ENCODE measurements at regions not wholly inside any gene's neighbourhood (a gene's known extent, or its start where the extent isn't known, plus 50 kb on each side); places are given as distances from the start of the nearest gene placed in this dataset.
"Not testable (repeated sequence)": the region's sequence is repeated elsewhere in the genome, so short reads cannot be mapped to it uniquely, and the experiment has no call there.

DNA sequence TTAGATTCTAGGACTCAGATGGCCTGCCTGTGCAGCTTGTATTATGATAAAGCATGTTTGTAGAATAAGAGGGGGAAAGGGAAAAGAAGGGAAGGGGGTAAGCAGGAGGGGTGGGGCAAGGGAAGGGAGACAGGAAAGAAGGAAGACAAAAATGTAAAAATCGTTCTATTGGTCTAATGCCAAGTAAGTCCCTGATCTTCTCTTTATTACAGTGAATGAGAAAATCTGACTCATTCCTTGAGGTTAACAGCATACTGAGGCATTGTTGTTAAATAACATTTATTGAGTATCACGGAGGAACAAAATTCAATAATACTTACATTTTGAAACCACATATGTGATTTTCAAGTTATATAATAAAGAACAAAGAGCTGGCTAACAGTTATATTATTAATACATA lies 1534.7 kb downstream of the OLFM4 start:
- Mint-ChIP-seq H3K27me3 (ENCODE audit: low read depth) (no peaks in the 10 kb centered on the region), H3K4me1 (ENCODE audit: low read depth) (no peaks in the 10 kb centered on the region), H3K36me3 (ENCODE audit: low read depth) (no peaks in the 10 kb centered on the region), H3K9me3 (peaks cover 20% of the 10 kb centered on the region), H3K4me3 (no peak overlapping the region), H3K27ac (no peak overlapping the region)
- DNase-seq (ENCODE audit: low spot score) = no peak

DNA sequence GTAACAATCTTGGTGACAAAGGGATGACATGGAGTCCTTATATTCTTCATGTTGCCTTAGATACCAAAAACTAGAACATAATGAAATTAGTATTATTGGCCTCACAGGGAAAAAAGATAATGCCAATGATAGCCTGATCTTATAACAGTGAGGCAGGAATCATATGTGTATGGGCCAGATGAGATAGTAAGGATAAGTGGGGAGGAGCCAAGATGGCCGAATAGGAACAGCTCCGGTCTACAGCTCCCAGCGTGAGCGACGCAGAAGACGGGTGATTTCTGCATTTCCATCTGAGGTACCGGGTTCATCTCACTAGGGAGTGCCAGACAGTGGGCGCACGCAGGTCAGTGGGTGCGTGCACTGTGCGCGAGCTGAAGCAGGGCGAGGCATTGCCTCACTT lies 1543.4 kb downstream of the OLFM4 start:
- H3K36me3 Mint-ChIP-seq (ENCODE audit: low read depth); H3K27me3 Mint-ChIP-seq (ENCODE audit: low read depth); H3K27ac Mint-ChIP-seq; H3K4me1 Mint-ChIP-seq (ENCODE audit: low read depth); H3K4me3 Mint-ChIP-seq; DNase-seq (ENCODE audit: low spot score): not testable (repeated sequence)
- peaks cover 53% of the 10 kb centered on the region for H3K9me3 Mint-ChIP-seq

DNA sequence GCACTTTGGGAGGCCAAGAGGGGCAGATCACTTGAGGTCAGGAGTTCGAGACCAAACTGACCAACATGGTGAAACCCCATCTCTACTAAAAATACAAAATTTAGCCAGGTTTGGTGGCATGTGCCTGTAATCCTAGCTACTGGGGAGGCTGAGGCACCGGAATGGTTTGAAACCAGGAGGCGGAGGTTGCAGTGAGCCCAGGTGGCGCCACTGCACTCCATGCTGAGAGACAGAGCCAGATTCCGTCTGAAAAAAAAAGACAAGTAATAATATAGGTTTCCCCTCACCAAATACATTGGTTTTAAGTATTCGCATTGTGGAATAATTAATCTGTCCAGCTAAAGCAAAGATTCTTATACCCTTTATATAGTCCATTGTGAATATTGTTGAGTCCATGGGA lies 1544.6 kb downstream of the OLFM4 start:
- Mint-ChIP-seq H3K4me1 (ENCODE audit: low read depth) (no peaks in the 10 kb centered on the region), H3K4me3 (no peak overlapping the region), H3K27ac (no peak overlapping the region), H3K36me3 (ENCODE audit: low read depth) (no peaks in the 10 kb centered on the region), H3K27me3 (ENCODE audit: low read depth) (no peaks in the 10 kb centered on the region), H3K9me3 (peaks cover 58% of the 10 kb centered on the region)
- no peak for DNase-seq (ENCODE audit: low spot score)

DNA sequence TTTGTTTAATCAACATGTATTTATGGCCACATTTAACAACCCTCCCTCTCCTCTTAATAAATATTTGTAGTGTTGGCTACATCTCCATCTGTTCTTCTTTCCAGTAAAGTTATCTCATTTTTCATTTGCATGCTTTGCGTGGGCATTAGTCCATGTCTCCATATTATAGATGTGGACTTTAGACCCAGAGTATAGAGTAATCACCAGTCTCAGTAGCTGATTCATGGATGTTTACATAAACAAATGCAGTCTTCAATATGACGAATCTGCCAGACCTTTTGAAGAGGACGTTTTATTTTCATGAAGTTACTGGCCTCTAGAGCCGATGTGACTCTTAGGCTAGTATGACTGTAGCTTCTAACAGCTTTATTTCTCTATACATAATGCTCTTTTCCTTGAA lies 1546.2 kb downstream of the OLFM4 start:
- Mint-ChIP-seq H3K9me3 (peaks cover 42% of the 10 kb centered on the region), H3K27ac (no peak overlapping the region), H3K27me3 (ENCODE audit: low read depth) (no peaks in the 10 kb centered on the region), H3K4me3 (no peak overlapping the region), H3K36me3 (ENCODE audit: low read depth) (no peaks in the 10 kb centered on the region), H3K4me1 (ENCODE audit: low read depth) (no peaks in the 10 kb centered on the region)
- DNase-seq (ENCODE audit: low spot score) = no peak

DNA sequence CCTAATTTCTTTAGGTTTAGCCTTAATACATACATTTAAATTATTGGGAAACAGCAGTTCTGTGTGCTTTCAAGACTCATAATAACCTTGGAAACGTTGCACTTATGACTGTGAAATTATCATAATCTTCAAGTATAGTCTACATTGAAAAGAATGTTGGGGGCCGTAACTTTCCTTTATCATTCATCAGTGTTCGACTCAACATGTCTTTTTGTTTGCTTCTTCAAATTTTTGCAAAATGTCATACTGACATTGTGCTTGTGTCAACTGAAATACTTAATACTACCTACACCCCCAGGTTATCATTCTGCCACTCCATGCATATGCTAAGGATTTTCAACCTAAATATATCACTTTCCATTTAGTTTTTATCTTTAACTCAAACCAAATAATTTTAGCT lies 1562.9 kb downstream of the OLFM4 start:
- Mint-ChIP-seq H3K4me3 (no peak overlapping the region), H3K9me3 (peaks cover 41% of the 10 kb centered on the region), H3K4me1 (ENCODE audit: low read depth) (no peaks in the 10 kb centered on the region), H3K27ac (no peak overlapping the region), H3K27me3 (ENCODE audit: low read depth) (no peaks in the 10 kb centered on the region), H3K36me3 (ENCODE audit: low read depth) (no peaks in the 10 kb centered on the region)
- DNase-seq (ENCODE audit: low spot score) = no peak

DNA sequence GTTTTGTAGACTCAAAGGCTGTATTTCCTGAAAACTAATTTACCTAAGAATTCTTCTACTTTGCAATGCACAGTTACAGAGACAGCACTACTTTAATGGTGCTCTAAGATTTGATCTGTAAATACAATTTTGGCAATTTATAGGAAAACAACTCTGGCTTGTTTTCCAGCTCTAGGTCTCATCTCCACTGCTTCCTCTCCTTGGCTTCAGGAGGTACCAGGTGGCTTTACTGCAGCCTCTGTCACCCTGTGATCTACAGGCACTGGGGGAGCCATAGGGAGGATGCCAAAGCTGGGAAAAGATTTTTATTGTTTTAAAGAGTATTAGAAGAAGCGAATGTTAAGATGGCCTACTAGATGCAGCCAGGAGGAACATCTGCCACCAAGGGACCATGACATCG lies 1563.6 kb downstream of the OLFM4 start:
- no peaks in the 10 kb centered on the region for H3K4me1 Mint-ChIP-seq (ENCODE audit: low read depth)
- DNase-seq (ENCODE audit: low spot score) = no peak
- H3K27me3 Mint-ChIP-seq (ENCODE audit: low read depth) = no peaks in the 10 kb centered on the region
- peaks cover 40% of the 10 kb centered on the region for H3K9me3 Mint-ChIP-seq
- H3K4me3 Mint-ChIP-seq = no peak overlapping the region
- H3K27ac Mint-ChIP-seq = no peak overlapping the region
- H3K36me3 Mint-ChIP-seq (ENCODE audit: low read depth) = no peaks in the 10 kb centered on the region

DNA sequence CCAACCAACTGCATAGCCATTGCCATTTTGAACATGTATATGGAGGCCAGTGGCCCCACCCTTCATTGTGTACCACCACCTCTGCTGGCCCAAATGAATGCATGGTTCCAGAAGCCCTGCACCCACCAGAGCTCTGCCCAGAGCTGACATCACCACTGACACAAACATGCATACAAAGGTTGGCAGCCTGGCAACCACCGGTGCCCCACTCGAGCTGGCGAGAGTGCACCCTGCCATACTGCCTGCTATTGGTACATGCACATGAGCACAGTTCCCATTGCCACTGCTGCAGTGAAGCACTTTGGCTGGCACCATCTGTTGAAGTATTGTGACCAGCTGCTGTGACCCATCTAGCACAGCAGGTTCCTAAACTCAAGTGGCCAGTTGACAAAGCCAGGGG lies 1564.9 kb downstream of the OLFM4 start:
- no peak overlapping the region for H3K27ac Mint-ChIP-seq
- no peaks in the 10 kb centered on the region for H3K4me1 Mint-ChIP-seq (ENCODE audit: low read depth)
- H3K36me3 Mint-ChIP-seq (ENCODE audit: low read depth) = no peaks in the 10 kb centered on the region
- peaks cover 40% of the 10 kb centered on the region for H3K9me3 Mint-ChIP-seq
- no peak overlapping the region for H3K4me3 Mint-ChIP-seq
- no peak for DNase-seq (ENCODE audit: low spot score)
- H3K27me3 Mint-ChIP-seq (ENCODE audit: low read depth) = no peaks in the 10 kb centered on the region

DNA sequence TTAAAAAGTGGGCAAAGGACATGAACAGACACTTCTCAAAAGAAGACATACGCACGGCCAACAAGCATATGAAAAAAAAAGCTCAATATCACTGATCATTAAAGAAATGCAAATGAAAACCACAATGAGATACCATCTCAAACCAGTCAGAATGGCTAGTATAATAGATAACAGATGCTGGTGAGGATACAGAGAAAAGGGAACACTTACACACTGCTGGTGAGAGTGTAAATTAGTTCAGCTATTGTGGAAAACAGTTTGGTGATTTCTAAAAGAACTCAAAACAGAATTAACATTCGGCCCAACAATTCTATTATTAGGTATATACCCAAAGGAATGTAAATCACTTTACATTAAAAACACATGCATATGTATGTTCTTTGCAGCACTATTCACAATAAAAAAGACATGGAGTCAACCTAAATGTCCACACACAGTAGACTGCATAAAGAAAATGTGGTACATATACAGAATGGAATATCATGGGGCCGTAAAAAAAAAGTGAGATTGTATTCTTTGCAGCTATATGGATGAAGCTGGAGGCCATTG lies 1569.0 kb downstream of the OLFM4 start:
- Mint-ChIP-seq H3K36me3 (ENCODE audit: low read depth) (no peaks in the 10 kb centered on the region), H3K27me3 (ENCODE audit: low read depth) (no peaks in the 10 kb centered on the region), H3K4me1 (ENCODE audit: low read depth) (no peaks in the 10 kb centered on the region), H3K9me3 (peaks cover 54% of the 10 kb centered on the region), H3K27ac (no peak overlapping the region), H3K4me3 (no peak overlapping the region)
- DNase-seq (ENCODE audit: low spot score) = no peak

DNA sequence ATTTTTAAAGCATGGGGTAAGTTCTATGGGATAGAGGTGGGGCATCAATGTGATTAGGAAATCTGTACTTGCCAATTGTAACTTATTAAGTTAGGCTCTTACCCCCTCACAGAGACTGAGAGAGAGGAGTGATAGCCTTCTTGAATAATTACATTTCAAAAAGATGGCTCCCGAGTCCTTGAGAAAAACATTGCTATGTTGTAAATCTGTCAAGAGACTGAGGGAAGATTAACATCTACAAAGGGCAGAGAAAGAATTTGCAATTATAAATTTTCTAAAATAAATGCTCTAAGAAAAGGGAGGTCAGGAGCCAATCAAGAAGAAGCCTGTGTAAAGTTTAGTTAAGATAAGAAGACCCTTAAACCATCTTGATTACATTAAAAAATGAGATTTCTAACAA lies 1570.8 kb downstream of the OLFM4 start:
- Mint-ChIP-seq H3K27ac (no peak overlapping the region), H3K9me3 (peaks cover 56% of the 10 kb centered on the region), H3K4me3 (no peak overlapping the region), H3K36me3 (ENCODE audit: low read depth) (no peaks in the 10 kb centered on the region), H3K27me3 (ENCODE audit: low read depth) (no peaks in the 10 kb centered on the region), H3K4me1 (ENCODE audit: low read depth) (no peaks in the 10 kb centered on the region)
- no peak for DNase-seq (ENCODE audit: low spot score)

DNA sequence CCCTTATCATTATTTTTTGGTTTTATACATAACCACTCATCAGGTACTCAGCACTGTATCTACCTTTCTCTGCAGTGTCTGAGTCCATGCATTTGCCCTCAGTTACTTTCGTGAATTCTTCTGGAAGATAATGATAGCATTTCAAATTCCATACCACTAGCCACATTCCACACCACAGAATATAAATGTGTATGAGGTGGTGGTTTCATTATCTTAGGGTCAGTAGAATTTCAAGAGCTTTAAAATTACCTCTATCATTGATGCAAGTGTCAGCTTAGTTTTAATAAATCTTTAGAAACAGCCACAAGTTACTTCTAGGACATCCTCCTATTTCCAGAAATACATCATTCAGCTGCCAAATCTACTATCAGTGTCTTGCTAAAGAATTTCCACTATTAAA lies 1578.3 kb downstream of the OLFM4 start:
- Mint-ChIP-seq H3K4me1 (ENCODE audit: low read depth) (no peaks in the 10 kb centered on the region), H3K27me3 (ENCODE audit: low read depth) (no peaks in the 10 kb centered on the region), H3K9me3 (peaks cover 52% of the 10 kb centered on the region), H3K4me3 (no peak overlapping the region), H3K27ac (no peak overlapping the region), H3K36me3 (ENCODE audit: low read depth) (no peaks in the 10 kb centered on the region)
- DNase-seq (ENCODE audit: low spot score) = no peak

DNA sequence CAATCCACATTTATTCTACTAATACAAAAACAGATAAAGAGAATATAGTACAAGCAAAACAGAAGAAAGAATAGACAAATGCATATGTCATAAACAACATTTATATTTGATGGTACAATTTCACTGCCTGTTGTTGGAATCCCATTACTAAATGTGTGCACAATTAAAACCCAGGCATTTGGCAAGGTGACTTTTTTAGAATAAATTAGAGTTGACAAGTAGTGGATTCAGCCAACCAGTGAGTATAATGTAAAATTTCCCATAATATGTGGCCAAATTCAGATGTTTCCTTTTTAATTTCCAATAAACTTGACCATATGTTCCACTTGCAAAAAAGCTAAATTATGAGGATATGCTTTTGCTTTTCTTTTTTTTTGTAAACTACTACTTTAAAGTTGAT lies 1578.8 kb downstream of the OLFM4 start:
- no peak overlapping the region for H3K27ac Mint-ChIP-seq
- H3K36me3 Mint-ChIP-seq (ENCODE audit: low read depth) = no peaks in the 10 kb centered on the region
- no peaks in the 10 kb centered on the region for H3K4me1 Mint-ChIP-seq (ENCODE audit: low read depth)
- DNase-seq (ENCODE audit: low spot score) = no peak
- H3K9me3 Mint-ChIP-seq = peaks cover 47% of the 10 kb centered on the region
- H3K4me3 Mint-ChIP-seq = no peak overlapping the region
- no peaks in the 10 kb centered on the region for H3K27me3 Mint-ChIP-seq (ENCODE audit: low read depth)

DNA sequence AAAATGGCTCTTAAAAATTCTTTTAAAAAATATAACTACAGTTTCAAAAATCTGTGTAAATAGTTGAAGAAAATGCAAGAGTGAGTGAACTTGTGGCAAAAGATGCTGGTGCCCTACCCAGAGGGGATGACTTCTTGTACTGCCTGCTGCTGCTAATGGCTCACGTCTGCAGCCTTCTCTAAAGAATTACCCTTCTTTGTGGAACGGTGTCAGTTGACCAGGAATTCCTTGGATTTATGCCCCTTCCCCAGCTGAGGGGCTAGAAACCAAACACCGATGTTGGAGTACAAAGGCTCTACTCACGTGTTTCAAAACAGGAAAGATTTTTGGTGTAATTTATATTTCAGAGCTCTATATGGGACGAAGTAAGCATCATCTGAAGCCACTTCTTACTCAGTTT lies 1582.8 kb downstream of the OLFM4 start:
- Mint-ChIP-seq H3K4me3 (no peak overlapping the region), H3K27me3 (ENCODE audit: low read depth) (no peaks in the 10 kb centered on the region), H3K4me1 (ENCODE audit: low read depth) (no peaks in the 10 kb centered on the region), H3K9me3 (peaks cover 36% of the 10 kb centered on the region), H3K27ac (no peak overlapping the region), H3K36me3 (ENCODE audit: low read depth) (no peaks in the 10 kb centered on the region)
- DNase-seq (ENCODE audit: low spot score) = no peak

DNA sequence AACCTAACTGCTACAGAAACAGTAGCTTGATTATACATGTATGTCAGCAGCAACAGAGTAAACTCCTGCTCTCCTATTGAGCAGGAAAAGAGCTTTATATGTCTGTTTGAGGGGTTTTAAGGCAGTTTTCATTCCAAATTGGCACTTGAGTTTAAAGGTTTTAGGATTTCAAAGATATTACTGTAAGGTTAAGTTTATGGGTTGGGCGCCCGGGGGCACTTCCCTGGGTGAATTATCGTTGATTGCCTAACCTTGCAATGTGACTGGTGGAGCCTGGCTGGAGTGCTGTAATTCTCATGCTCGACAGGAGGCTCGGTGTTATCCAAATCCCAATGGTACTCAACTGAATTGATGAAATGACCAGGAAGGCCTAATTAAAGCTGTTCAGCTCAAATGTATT lies 1586.1 kb downstream of the OLFM4 start:
- Mint-ChIP-seq H3K4me3 (no peak overlapping the region), H3K27ac (no peak overlapping the region)
- no peak for DNase-seq (ENCODE audit: low spot score)

DNA sequence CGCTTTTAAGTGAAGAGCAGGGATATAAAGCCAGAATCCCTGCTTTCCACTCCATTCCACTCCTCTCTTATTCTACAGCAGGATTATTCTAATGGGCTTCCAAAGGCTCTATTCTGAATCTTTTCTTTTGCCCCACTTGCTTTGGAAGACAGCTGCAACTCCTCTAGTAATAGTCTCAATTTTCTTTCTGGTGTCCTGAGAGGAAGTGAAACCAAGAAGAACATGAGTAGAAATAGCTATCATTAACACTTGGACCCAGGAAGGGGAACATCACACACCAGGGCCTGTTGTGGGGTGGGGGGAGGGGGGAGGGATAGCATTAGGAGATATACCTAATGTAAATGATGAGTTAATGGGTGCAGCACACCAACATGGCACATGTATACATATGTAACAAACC lies 1597.9 kb downstream of the OLFM4 start:
- H3K4me1 Mint-ChIP-seq (ENCODE audit: low read depth); H3K4me3 Mint-ChIP-seq; H3K27me3 Mint-ChIP-seq (ENCODE audit: low read depth); H3K27ac Mint-ChIP-seq; DNase-seq (ENCODE audit: low spot score); H3K36me3 Mint-ChIP-seq (ENCODE audit: low read depth): not testable (repeated sequence)
- peaks cover 19% of the 10 kb centered on the region for H3K9me3 Mint-ChIP-seq

More for the DNA sequence above, 1586.1 kb downstream of the OLFM4 start:
- Mint-ChIP-seq H3K27me3 (ENCODE audit: low read depth) (no peaks in the 10 kb centered on the region), H3K4me1 (ENCODE audit: low read depth) (no peaks in the 10 kb centered on the region), H3K9me3 (peaks cover 49% of the 10 kb centered on the region), H3K36me3 (ENCODE audit: low read depth) (no peaks in the 10 kb centered on the region)

DNA sequence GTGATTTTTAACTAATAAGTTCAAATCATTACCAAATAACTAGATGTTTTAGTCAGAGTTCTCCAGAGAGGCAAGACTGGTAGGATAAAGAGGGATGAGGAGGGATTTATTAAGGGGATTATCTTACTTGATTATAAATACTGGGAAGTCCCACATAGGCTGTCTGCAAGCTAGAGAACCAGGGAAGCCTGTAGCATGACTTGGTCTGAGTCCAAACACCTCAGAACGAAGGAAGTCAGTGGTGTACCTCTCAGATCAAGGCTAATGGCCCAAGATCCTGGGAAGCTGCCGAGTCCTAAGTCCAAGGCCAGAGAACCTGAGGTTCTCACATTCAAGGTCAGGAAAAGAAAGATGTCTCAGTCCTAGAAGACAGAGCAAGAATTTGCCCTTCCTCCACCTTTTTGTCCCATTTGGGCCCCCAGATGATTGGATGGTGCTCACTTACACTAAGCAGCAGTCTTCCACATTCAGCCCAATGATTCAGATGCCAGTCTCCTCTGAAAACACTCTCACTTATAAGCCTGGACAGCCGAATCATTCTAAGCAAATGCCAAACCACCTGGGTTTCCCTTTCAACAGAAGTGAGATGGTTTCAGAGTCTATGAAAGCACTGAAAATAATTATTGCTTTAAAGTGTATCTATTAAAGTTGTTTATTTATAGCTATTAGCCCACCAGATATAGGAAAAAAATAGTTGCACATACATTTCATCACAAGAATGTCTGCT lies 1599.2 kb downstream of the OLFM4 start:
- no peak overlapping the region for H3K4me3 Mint-ChIP-seq
- no peaks in the 10 kb centered on the region for H3K27me3 Mint-ChIP-seq (ENCODE audit: low read depth)
- no peaks in the 10 kb centered on the region for H3K36me3 Mint-ChIP-seq (ENCODE audit: low read depth)
- DNase-seq (ENCODE audit: low spot score) = no peak
- no peaks in the 10 kb centered on the region for H3K4me1 Mint-ChIP-seq (ENCODE audit: low read depth)
- H3K9me3 Mint-ChIP-seq = peaks cover 15% of the 10 kb centered on the region
- H3K27ac Mint-ChIP-seq = no peak overlapping the region

All from T-helper 2 cell treated with Interferon-gamma antibody and Interleukin-4, amounts not matched to agents 5 μg/mL and 100 μg/mL, for 36 hours (primary cell).